GM12892 (cell line): ENCODE measurements at regions not wholly inside any gene's neighbourhood (a gene's known extent, or its start where the extent isn't known, plus 50 kb on each side); places are given as distances from the start of the nearest gene placed in this dataset.

Source experiments
- DNase-seq: peaks from one replicate; pipeline ENCODE4 v3.0.0; 2011; ENCODE audit not compliant: insufficient read length
- FAIRE-seq: peaks from 2 replicates; lab custom pipeline; 2011; peaks lifted over from hg19 to GRCh38; lab: Jason Lieb, UNC
- POLR2A ChIP-seq: IDR thresholded peaks from 2 replicates; pipeline ENCODE4 v1.6.1; 2011; ENCODE audit warnings: low read depth, low read length, control low read depth
- POLR2AphosphoS5 ChIP-seq: IDR thresholded peaks from 2 replicates; pipeline ENCODE4 v1.6.1; 2011; ENCODE audit warnings: low read depth, low read length, control low read depth
- TAF1 ChIP-seq: IDR thresholded peaks from 2 replicates; pipeline ENCODE4 v1.6.1; 2011; ENCODE audit warnings: low read depth, mild to moderate bottlenecking, control low read depth, low read length, borderline replicate concordance

- DNase-seq (no peak), FAIRE-seq (peak; percentile 9)
- TF ChIP-seq POLR2A = no peak
- no peak for TF ChIP-seq POLR2AphosphoS5
- TF ChIP-seq TAF1 = no peak
Observed at GRCh38 chr2:196448407-196449079, 191.0 kb upstream of the CCDC150 start.

GRCh38 chr2:196449083-196449482 is 190.4 kb upstream of the CCDC150 start:
- TF ChIP-seq POLR2A = no peak
- no peak for TF ChIP-seq TAF1
- TF ChIP-seq POLR2AphosphoS5 = no peak
- peak; percentile 30 for FAIRE-seq
- DNase-seq = no peak

- DNase-seq (no peak), FAIRE-seq (no peak)
- TF ChIP-seq POLR2AphosphoS5 (no peak), TAF1 (no peak), POLR2A (no peak)
Observed at GRCh38 chr2:196452758-196453157, 186.8 kb upstream of the CCDC150 start.

- TF ChIP-seq POLR2A (no peak), TAF1 (no peak), POLR2AphosphoS5 (no peak)
- no peak for FAIRE-seq
- DNase-seq = no peak
Observed at GRCh38 chr2:196453613-196454047, 185.9 kb upstream of the CCDC150 start.

- FAIRE-seq (no peak), DNase-seq (no peak)
- TF ChIP-seq TAF1 = no peak
- TF ChIP-seq POLR2AphosphoS5 = no peak
- no peak for TF ChIP-seq POLR2A
Observed at GRCh38 chr2:196454492-196454891, 185.0 kb upstream of the CCDC150 start.

- TF ChIP-seq POLR2AphosphoS5 = no peak
- TF ChIP-seq TAF1 = no peak
- no peak for TF ChIP-seq POLR2A
- DNase-seq = no peak
- FAIRE-seq = peak; percentile 65
Observed at GRCh38 chr2:196459539-196459938, 180.0 kb upstream of the CCDC150 start.

GRCh38 chr2:196463706-196464105 is 175.8 kb upstream of the CCDC150 start:
- TF ChIP-seq POLR2A = no peak
- DNase-seq (no peak), FAIRE-seq (no peak)

- no peak for DNase-seq
- no peak for FAIRE-seq
- TF ChIP-seq POLR2A (no peak), POLR2AphosphoS5 (no peak), TAF1 (no peak)
Observed at GRCh38 chr2:196464311-196464710, 175.2 kb upstream of the CCDC150 start.

GRCh38 chr2:196466581-196466980 is 172.9 kb upstream of the CCDC150 start:
- TF ChIP-seq TAF1 (no peak), POLR2A (no peak), POLR2AphosphoS5 (no peak)
- DNase-seq (no peak), FAIRE-seq (no peak)

GRCh38 chr2:196468394-196468793 is 171.1 kb upstream of the CCDC150 start:
- TF ChIP-seq POLR2A (no peak), POLR2AphosphoS5 (no peak), TAF1 (no peak)
- DNase-seq (no peak), FAIRE-seq (no peak)

- DNase-seq = no peak
- TF ChIP-seq TAF1 (no peak), POLR2AphosphoS5 (no peak), POLR2A (no peak)
- FAIRE-seq = no peak
Observed at GRCh38 chr2:196473617-196474016, 165.9 kb upstream of the CCDC150 start.

GRCh38 chr2:196475611-196476010 is 163.9 kb upstream of the CCDC150 start:
- no peak for FAIRE-seq
- TF ChIP-seq POLR2AphosphoS5 (no peak), TAF1 (no peak), POLR2A (no peak)
- no peak for DNase-seq
